Tibial nerve (tissue), 3 donors: ENCODE measurements at regions not wholly inside any gene's neighbourhood (a gene's known extent, or its start where the extent isn't known, plus 50 kb on each side); places are given as distances from the start of the nearest gene placed in this dataset.

Experiments used
- POLR2A ChIP-seq, 2 donors: fragments of 450-650 bp; IDR thresholded peaks; one replicate each; pipeline ENCODE4 v1.6.1; 2017; ENCODE audit warnings: antibody characterized with exemption in 2 of 2, mild to moderate bottlenecking in 2 of 2, moderate library complexity in 2 of 2
- TF ChIP-seq, protein P1 (sequence below), 5 experiments: fragments of 200-600 bp in 3 of 5; fragments of 450-650 bp in 2 of 5; sonication (generic) in 3 of 5; IDR thresholded peaks; one replicate each; pipeline ENCODE4 v1.5.1; 2016 to 2019; ENCODE audit warnings: antibody characterized with exemption in 5 of 5, mild to moderate bottlenecking in 3 of 5, moderate library complexity in 2 of 5

- TF ChIP-seq, protein P1, sequence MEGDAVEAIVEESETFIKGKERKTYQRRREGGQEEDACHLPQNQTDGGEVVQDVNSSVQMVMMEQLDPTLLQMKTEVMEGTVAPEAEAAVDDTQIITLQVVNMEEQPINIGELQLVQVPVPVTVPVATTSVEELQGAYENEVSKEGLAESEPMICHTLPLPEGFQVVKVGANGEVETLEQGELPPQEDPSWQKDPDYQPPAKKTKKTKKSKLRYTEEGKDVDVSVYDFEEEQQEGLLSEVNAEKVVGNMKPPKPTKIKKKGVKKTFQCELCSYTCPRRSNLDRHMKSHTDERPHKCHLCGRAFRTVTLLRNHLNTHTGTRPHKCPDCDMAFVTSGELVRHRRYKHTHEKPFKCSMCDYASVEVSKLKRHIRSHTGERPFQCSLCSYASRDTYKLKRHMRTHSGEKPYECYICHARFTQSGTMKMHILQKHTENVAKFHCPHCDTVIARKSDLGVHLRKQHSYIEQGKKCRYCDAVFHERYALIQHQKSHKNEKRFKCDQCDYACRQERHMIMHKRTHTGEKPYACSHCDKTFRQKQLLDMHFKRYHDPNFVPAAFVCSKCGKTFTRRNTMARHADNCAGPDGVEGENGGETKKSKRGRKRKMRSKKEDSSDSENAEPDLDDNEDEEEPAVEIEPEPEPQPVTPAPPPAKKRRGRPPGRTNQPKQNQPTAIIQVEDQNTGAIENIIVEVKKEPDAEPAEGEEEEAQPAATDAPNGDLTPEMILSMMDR (IDR thresholded peaks at IDR 0.05), result no peak
- no peak for TF ChIP-seq POLR2A (IDR thresholded peaks at IDR 0.05)
Measured at GRCh38 chr15:95868970-95869369, 461.5 kb upstream of the NR2F2 start.
